Ishikawa (cell line): ENCODE measurements at regions not wholly inside any gene's neighbourhood (a gene's known extent, or its start where the extent isn't known, plus 50 kb on each side); places are given as distances from the start of the nearest gene placed in this dataset.

ENCODE experiments used
- CEBPB ChIP-seq: IDR thresholded peaks from 2 replicates; pipeline ENCODE4 v1.6.1; 2012
- CREB1 ChIP-seq: IDR thresholded peaks from 2 replicates; pipeline ENCODE4 v1.6.1; 2012; ENCODE audit warnings: low read depth
- EP300 ChIP-seq: IDR thresholded peaks from 2 replicates; pipeline ENCODE4 v1.6.1; 2012; ENCODE audit warnings: borderline replicate concordance
- FOXM1 ChIP-seq: IDR thresholded peaks from 2 replicates; pipeline ENCODE4 v1.6.1; 2012; ENCODE audit warnings: low read depth, borderline replicate concordance
- MAX ChIP-seq: IDR thresholded peaks from 2 replicates; pipeline ENCODE4 v1.6.1; 2012
- NFIC ChIP-seq: IDR thresholded peaks from 2 replicates; pipeline ENCODE4 v1.6.1; 2012
- RAD21 ChIP-seq: IDR thresholded peaks from 2 replicates; pipeline ENCODE4 v1.6.1; 2012; ENCODE audit warnings: low read depth
- TAF1 ChIP-seq: IDR thresholded peaks from 2 replicates; pipeline ENCODE4 v1.6.1; 2012; ENCODE audit warnings: low read depth, mild to moderate bottlenecking
- TCF12 ChIP-seq: IDR thresholded peaks from 2 replicates; pipeline ENCODE4 v1.6.1; 2012; ENCODE audit warnings: low read depth
- YY1 ChIP-seq: IDR thresholded peaks from 2 replicates; pipeline ENCODE4 v1.6.1; 2012; ENCODE audit warnings: low read depth
- TF ChIP-seq, protein P1 (sequence below): IDR thresholded peaks from 2 replicates; pipeline ENCODE4 v1.6.1; 2012; ENCODE audit warnings: low read depth, mild to moderate bottlenecking

DNA sequence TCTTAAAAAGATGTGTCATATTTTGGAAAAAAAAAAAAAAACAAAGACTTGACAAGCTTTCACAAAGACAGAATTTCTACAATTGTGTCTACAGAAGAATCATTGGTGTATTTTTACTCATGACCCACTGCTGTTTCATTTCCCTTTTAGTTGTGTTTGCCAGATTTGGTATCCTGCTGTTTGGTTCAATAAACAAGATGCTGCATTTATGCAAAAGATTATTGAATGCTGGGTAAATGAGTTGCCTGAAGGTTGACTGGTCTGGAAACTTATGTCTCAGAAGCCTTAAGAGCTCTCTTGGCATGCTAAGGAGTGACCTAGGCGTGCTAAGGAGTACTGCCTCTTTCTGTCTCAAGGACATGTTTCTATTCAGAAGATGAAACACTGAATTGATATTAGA lies 64.9 kb upstream of the NPY2R start:
- TF ChIP-seq CREB1 (no peak), YY1 (no peak), EP300 (no peak), CEBPB (no peak), MAX (no peak), NFIC (no peak), FOXM1 (no peak), RAD21 (no peak), TCF12 (no peak), TAF1 (no peak)
- TF ChIP-seq, protein P1, sequence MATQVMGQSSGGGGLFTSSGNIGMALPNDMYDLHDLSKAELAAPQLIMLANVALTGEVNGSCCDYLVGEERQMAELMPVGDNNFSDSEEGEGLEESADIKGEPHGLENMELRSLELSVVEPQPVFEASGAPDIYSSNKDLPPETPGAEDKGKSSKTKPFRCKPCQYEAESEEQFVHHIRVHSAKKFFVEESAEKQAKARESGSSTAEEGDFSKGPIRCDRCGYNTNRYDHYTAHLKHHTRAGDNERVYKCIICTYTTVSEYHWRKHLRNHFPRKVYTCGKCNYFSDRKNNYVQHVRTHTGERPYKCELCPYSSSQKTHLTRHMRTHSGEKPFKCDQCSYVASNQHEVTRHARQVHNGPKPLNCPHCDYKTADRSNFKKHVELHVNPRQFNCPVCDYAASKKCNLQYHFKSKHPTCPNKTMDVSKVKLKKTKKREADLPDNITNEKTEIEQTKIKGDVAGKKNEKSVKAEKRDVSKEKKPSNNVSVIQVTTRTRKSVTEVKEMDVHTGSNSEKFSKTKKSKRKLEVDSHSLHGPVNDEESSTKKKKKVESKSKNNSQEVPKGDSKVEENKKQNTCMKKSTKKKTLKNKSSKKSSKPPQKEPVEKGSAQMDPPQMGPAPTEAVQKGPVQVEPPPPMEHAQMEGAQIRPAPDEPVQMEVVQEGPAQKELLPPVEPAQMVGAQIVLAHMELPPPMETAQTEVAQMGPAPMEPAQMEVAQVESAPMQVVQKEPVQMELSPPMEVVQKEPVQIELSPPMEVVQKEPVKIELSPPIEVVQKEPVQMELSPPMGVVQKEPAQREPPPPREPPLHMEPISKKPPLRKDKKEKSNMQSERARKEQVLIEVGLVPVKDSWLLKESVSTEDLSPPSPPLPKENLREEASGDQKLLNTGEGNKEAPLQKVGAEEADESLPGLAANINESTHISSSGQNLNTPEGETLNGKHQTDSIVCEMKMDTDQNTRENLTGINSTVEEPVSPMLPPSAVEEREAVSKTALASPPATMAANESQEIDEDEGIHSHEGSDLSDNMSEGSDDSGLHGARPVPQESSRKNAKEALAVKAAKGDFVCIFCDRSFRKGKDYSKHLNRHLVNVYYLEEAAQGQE, result no peak
